ENCODE measurements at regions not wholly inside any gene's neighbourhood (a gene's known extent, or its start where the extent isn't known, plus 50 kb on each side); places are given as distances from the start of the nearest gene placed in this dataset.

DNA sequence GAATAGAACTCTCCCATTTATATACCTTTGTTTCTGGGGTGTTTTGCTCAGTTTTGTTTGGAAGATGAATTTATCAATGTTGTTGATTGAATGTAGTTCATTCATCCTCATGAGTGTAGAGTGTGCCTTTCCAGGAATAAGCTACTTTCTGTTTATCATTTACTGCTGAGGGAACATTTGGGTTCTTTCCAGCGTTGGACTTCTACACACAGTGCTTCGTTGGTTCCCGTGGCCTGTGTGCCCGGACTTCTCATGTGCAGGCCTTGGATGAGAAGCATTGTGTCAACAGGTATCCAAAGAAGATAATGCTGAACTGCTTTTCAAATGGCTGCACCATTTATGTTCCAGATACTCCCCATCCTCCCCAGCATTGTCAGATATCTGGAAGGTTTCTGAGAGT is 107.6 kb upstream of the TNS3 start:
- H3K23me2 ChIP-seq (ENCODE audit: low read depth, low read length), result no peaks in the 10 kb centered on the region
- H3K14ac ChIP-seq (ENCODE audit: insufficient read length), result no peak overlapping the region
- no peak overlapping the region for H2BK120ac ChIP-seq (replicated peaks; ENCODE audit: low read depth, low read length)
- ChIA-PET CTCF (ENCODE audit: partially characterized antibody) (interaction anchor here (0.6 kb wide), 1 partner anchor 97 kb away, joined by 3 read pairs; no protein-coding TSS in a partner anchor), POLR2A (ENCODE audit: partially characterized antibody) (no interaction called here)
- no peak overlapping the region for H2BK12ac ChIP-seq (ENCODE audit: low read depth, low read length)
- H2AK5ac ChIP-seq (ENCODE audit: low read depth, low read length), result no peak overlapping the region
- no peaks in the 10 kb centered on the region for H4K20me1 ChIP-seq (replicated peaks in 1 of 2; ENCODE audit: control insufficient read depth in 1 of 2, insufficient read depth in 2 of 2, low read length in 2 of 2)
- DNase-seq (ENCODE audit: low read depth in 1 of 2, low spot score in 2 of 2) (no peak), FAIRE-seq (no peak)
- H3K27ac ChIP-seq (ENCODE audit: low read depth, low read length), result no peak overlapping the region
- no peak overlapping the region for H3K23ac ChIP-seq (ENCODE audit: insufficient read length)
- H3K4me1 ChIP-seq (replicated peaks in 1 of 4; ENCODE audit: control insufficient read depth in 3 of 4, insufficient read depth in 4 of 4, low read length in 3 of 4), result no peaks in the 10 kb centered on the region
- no peak overlapping the region for H3K18ac ChIP-seq (ENCODE audit: extremely low read depth, low read length)
- H3K36me3 ChIP-seq (ENCODE audit: control insufficient read depth in 2 of 4, insufficient read depth in 4 of 4, low read length in 3 of 4), result no peaks in the 10 kb centered on the region
- H3K27me3 ChIP-seq (replicated peaks in 1 of 4; ENCODE audit: control insufficient read depth in 3 of 4, extremely low read depth in 1 of 4, insufficient read depth in 3 of 4, low read length in 3 of 4), result no peaks in the 10 kb centered on the region
- H3K56ac ChIP-seq (replicated peaks; ENCODE audit: insufficient read length, low read depth, low read length), result no peak overlapping the region
- H4K91ac ChIP-seq (replicated peaks; ENCODE audit: insufficient read length, low read length), result no peak overlapping the region
- H3K9me3 ChIP-seq (ENCODE audit: insufficient read depth in 2 of 2, low read depth in 1 of 2, low read length in 1 of 2), result no peaks in the 10 kb centered on the region
- H3K4me3 ChIP-seq (ENCODE audit: extremely low read depth in 1 of 4, insufficient read depth in 2 of 4, low read depth in 3 of 4, low read length in 4 of 4), result no peak overlapping the region
- 87% methylated on average over 4 of the region's 4 CpGs; no CpG with 5 or more reads in 1 of the 2 experiments for WGBS, 2 experiments (ENCODE audit: extremely low coverage in 1 of 2, insufficient coverage in 1 of 2, insufficient read length in 1 of 2, insufficient replicate concordance in 2 of 2, low coverage in 1 of 2, low lambda C conversion rate in 2 of 2, missing lambda C conversion rate in 1 of 2)
- H4K5ac ChIP-seq (ENCODE audit: insufficient read length, low read depth, low read length), result no peak overlapping the region
- no peak overlapping the region for H4K8ac ChIP-seq (ENCODE audit: extremely low read depth, insufficient read depth, low read length)
- H2BK20ac ChIP-seq (ENCODE audit: low read length), result 0 out of 2 replicates have a peak overlapping the region, but pooled peaks have one; percentile 64
- no peak overlapping the region for H2BK5ac ChIP-seq (ENCODE audit: low read depth, low read length)
- H3K79me2 ChIP-seq (ENCODE audit: control insufficient read depth in 1 of 2, insufficient read depth in 2 of 2, low read length in 2 of 2), result no peaks in the 10 kb centered on the region
- no peak overlapping the region for H3K9ac ChIP-seq (replicated peaks in 1 of 4; ENCODE audit: extremely low read depth in 1 of 4, low read depth in 3 of 4, low read length in 3 of 4)
- no peak overlapping the region for H2AFZ ChIP-seq (ENCODE audit: low read length)
- no peak overlapping the region for H3K4ac ChIP-seq (replicated peaks; ENCODE audit: insufficient read length, low read depth, low read length)
- H3K79me1 ChIP-seq (ENCODE audit: low read depth, low read length), result no peaks in the 10 kb centered on the region
- H3K4me2 ChIP-seq (ENCODE audit: insufficient read depth in 1 of 2, low read depth in 2 of 2, low read length in 2 of 2), result no peak overlapping the region
- no peak overlapping the region for H2BK15ac ChIP-seq (ENCODE audit: low read length)
- no peak for TF ChIP-seq TAF1 (IDR thresholded peaks at IDR 0.05; ENCODE audit: low read depth, low read length)
- no peak for TF ChIP-seq CBX5 (IDR thresholded peaks at IDR 0.05; ENCODE audit: low read depth, low read length)
- no peak for TF ChIP-seq SUZ12 (IDR thresholded peaks at IDR 0.05; ENCODE audit: low read length)
- no peak for TF ChIP-seq CTBP2 (IDR thresholded peaks at IDR 0.05; ENCODE audit: borderline replicate concordance, insufficient read depth, insufficient read length, low read length)
- TF ChIP-seq KDM4A (IDR thresholded peaks at IDR 0.05; ENCODE audit: low read depth, low read length, severe bottlenecking), result no peak
- TF ChIP-seq EZH2 (IDR thresholded peaks at IDR 0.05; ENCODE audit: low read depth, low read length, severe bottlenecking), result no peak
- no peak for TF ChIP-seq CBX8 (IDR thresholded peaks at IDR 0.05; ENCODE audit: borderline replicate concordance, low read depth, low read length)
- TF ChIP-seq KDM5A (IDR thresholded peaks at IDR 0.05; ENCODE audit: low read length), result no peak
- no peak for TF ChIP-seq SP1 (IDR thresholded peaks at IDR 0.05; ENCODE audit: low read depth, low read length)
- TF ChIP-seq RBBP5 (IDR thresholded peaks at IDR 0.05; ENCODE audit: borderline replicate concordance, low read depth, low read length), result no peak
- no peak for TF ChIP-seq EP300 (IDR thresholded peaks at IDR 0.05; ENCODE audit: borderline replicate concordance in 1 of 2, low read depth in 2 of 2, low read length in 2 of 2)
- no peak for TF ChIP-seq JUN (IDR thresholded peaks at IDR 0.05; ENCODE audit: low read depth, low read length)
- no peak for TF ChIP-seq JUND (IDR thresholded peaks at IDR 0.05; ENCODE audit: low read length)
- TF ChIP-seq, protein P1, sequence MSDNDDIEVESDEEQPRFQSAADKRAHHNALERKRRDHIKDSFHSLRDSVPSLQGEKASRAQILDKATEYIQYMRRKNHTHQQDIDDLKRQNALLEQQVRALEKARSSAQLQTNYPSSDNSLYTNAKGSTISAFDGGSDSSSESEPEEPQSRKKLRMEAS (IDR thresholded peaks at IDR 0.05), result no peak
- no peak for TF ChIP-seq CEBPB (IDR thresholded peaks at IDR 0.05; ENCODE audit: low read depth, low read length)
